ENCODE measurements at regions not wholly inside any gene's neighbourhood (a gene's known extent, or its start where the extent isn't known, plus 50 kb on each side); places are given as distances from the start of the nearest gene placed in this dataset.
A peak's percentile ranks its signal among the peaks of the same experiment; 100 is the strongest.

GRCh38 chr5:56520986-56521730, 288.0 kb upstream of the ANKRD55 start:
- Histone ChIP-seq H3K4me3 (replicated peaks; ENCODE audit: insufficient read depth, low read length) (no peak overlapping the region), H3K27me3 (ENCODE audit: insufficient read depth, poor library complexity, severe bottlenecking) (no peaks in the 10 kb centered on the region), H3K27ac (replicated peaks) (no peak overlapping the region)
- DNase-seq (ENCODE audit: low read depth in 1 of 2, low spot score in 1 of 2), result no peak
- no peak for TF ChIP-seq REST (IDR thresholded peaks at IDR 0.05; ENCODE audit: insufficient replicate concordance, low read depth)
- no peak for TF ChIP-seq GABPA (IDR thresholded peaks at IDR 0.05; ENCODE audit: low read depth)
- no peak for TF ChIP-seq SPI1 (IDR thresholded peaks at IDR 0.05; ENCODE audit: borderline replicate concordance, low read depth)
- TF ChIP-seq POLR2AphosphoS5 (IDR thresholded peaks at IDR 0.05; ENCODE audit: low read depth), result no peak
- no peak for TF ChIP-seq CTCF (IDR thresholded peaks at IDR 0.05; ENCODE audit: insufficient read depth, low read length)

GRCh38 chr5:56518820-56519219, 285.7 kb upstream of the ANKRD55 start:
- H3K4me3 ChIP-seq (replicated peaks; ENCODE audit: insufficient read depth, low read length), result no peak overlapping the region
- DNase-seq (ENCODE audit: low read depth in 1 of 2, low spot score in 1 of 2), result no peak
- H3K27me3 ChIP-seq (ENCODE audit: insufficient read depth, poor library complexity, severe bottlenecking), result no peaks in the 10 kb centered on the region
- H3K27ac ChIP-seq (replicated peaks), result no peak overlapping the region
- TF ChIP-seq CTCF (IDR thresholded peaks at IDR 0.05; ENCODE audit: insufficient read depth, low read length), result no peak

- no peak overlapping the region for H3K27ac ChIP-seq (replicated peaks)
- TF ChIP-seq CTCF (IDR thresholded peaks at IDR 0.05; ENCODE audit: insufficient read depth, low read length) (no peak), SPI1 (IDR thresholded peaks at IDR 0.05; ENCODE audit: borderline replicate concordance, low read depth) (no peak), GABPA (IDR thresholded peaks at IDR 0.05; ENCODE audit: low read depth) (no peak), POLR2AphosphoS5 (IDR thresholded peaks at IDR 0.05; ENCODE audit: low read depth) (no peak), REST (IDR thresholded peaks at IDR 0.05; ENCODE audit: insufficient replicate concordance, low read depth) (no peak)
- H3K4me3 ChIP-seq (replicated peaks; ENCODE audit: insufficient read depth, low read length), result no peak overlapping the region
- peak in 1 of 2 experiments; percentile 51 for DNase-seq (ENCODE audit: low read depth in 1 of 2, low spot score in 1 of 2)
- no peaks in the 10 kb centered on the region for H3K27me3 ChIP-seq (ENCODE audit: insufficient read depth, poor library complexity, severe bottlenecking)
Measured at GRCh38 chr5:56517011-56517416, 283.9 kb upstream of the ANKRD55 start.

- Histone ChIP-seq H3K27me3 (ENCODE audit: insufficient read depth, poor library complexity, severe bottlenecking) (no peaks in the 10 kb centered on the region), H3K4me3 (replicated peaks; ENCODE audit: insufficient read depth, low read length) (no peak overlapping the region), H3K27ac (replicated peaks) (no peak overlapping the region)
- DNase-seq (ENCODE audit: low read depth in 1 of 2, low spot score in 1 of 2), result no peak
- TF ChIP-seq SPI1 (IDR thresholded peaks at IDR 0.05; ENCODE audit: borderline replicate concordance, low read depth), result no peak
- TF ChIP-seq REST (IDR thresholded peaks at IDR 0.05; ENCODE audit: insufficient replicate concordance, low read depth), result no peak
- no peak for TF ChIP-seq CTCF (IDR thresholded peaks at IDR 0.05; ENCODE audit: insufficient read depth, low read length)
- TF ChIP-seq GABPA (IDR thresholded peaks at IDR 0.05; ENCODE audit: low read depth), result no peak
- no peak for TF ChIP-seq POLR2AphosphoS5 (IDR thresholded peaks at IDR 0.05; ENCODE audit: low read depth)
Measured at GRCh38 chr5:56516441-56516840, 283.3 kb upstream of the ANKRD55 start.

All from HL-60 (cell line).